Smooth muscle cell of the brain vasculature (primary cell): ENCODE measurements at regions not wholly inside any gene's neighbourhood (a gene's known extent, or its start where the extent isn't known, plus 50 kb on each side); places are given as distances from the start of the nearest gene placed in this dataset.

Experiments used
- DNase-seq: peaks from one replicate; pipeline ENCODE4 v3.0.0-alpha.2; 2012; ENCODE audit warnings: low read depth, low spot score

DNA sequence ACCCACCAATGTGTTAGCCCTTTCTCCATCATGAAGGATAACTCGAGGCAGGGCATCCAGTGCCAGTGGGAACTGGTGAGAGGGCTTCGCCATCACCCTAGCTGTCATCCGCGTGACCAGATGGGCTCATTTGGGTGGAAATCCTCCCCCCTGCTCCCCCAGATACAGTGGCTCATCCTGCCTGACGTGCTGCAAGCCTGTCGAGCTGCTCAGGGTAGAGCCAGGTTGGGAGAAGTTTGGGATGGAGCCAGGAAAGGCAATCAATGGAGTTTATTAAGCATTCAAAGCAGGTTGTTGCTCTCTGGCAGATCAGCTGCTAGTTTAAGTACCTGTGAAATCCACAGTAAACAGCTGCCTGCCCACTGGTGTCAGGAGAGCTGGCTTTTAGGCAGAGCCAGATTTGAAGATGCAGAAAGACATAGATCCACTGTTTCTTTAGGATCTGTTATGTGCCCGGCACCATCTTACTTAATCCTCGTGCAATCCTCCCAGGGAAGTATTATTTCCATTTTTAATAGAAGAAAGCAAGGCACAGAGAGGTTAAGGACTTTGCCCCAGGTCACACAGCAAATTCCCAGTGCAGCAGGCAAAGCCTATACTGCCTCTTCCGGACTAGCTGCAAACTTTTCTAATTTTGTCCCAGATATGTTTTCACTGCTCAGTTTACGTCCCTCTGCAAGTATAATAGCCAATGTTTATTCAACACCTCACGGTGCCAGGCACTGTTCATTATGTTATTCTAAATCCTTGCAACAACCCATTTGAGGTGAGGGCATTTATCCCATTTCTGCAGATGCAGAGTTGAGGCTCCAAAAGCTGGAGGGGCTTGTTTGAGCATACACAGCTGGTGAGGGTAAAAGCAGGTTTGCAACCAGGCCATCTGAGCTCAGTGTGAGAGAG, 54.1 kb upstream of the KCNG1 start:
- DNase-seq, result no peak

- no peak for DNase-seq
Observed at GRCh38 chr20:51074062-51074461, 51.2 kb upstream of the KCNG1 start.
